ENCODE measurements at regions not wholly inside any gene's neighbourhood (a gene's known extent, or its start where the extent isn't known, plus 50 kb on each side); places are given as distances from the start of the nearest gene placed in this dataset.
"Not testable (repeated sequence)": the region's sequence is repeated elsewhere in the genome, so short reads cannot be mapped to it uniquely, and the experiment has no call there.

DNA sequence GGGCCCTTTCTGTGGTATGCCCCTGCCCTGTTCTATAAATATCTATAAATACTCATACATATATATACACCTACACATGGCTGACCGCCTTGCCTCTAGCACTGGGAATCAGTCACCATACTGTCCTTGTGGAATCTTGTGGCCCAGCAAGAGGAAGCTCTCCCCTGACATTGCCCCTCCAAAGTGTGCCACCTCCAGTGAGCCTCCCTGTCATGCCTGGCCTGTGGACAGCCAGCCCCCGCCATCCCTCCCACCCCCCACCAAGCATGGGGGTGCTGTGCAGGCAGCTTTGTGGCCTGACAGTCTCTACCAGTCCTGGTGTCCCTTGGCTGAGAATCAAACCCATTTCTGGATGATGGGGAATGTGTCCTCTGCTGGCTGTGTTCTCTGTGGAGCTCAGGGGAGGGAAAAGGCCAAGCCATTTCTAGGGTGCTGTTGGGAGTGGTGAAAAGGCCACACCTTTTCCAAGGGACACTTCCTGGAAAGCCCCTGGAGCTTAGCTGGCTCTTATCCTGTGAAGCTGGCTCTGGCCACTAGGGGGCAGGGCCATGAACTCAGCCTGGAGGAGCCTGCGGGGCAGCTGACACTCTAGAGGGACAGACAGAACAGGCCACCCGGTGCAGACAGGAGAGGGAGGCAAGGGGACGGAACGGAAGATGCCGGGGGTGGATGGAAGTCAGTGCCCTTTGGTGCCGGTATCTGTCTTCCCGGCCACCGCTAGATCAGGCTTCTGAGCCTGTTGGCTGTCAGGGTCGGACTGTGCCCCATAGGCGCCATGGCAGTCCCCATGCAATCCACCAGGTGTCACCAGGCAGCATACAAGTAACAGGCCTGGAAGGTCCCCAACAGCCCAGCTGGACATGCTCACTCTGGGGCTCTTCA lies 167.2 kb downstream of the TBC1D2B start:
- not testable (repeated sequence) for H3K4me1 ChIP-seq
- DNase-seq (ENCODE audit: low spot score): peak; percentile 80

GRCh38 chr15:77909182-77909940 lies 168.2 kb downstream of the TBC1D2B start:
- no peak for DNase-seq (ENCODE audit: low spot score)
- TF ChIP-seq, protein P1, sequence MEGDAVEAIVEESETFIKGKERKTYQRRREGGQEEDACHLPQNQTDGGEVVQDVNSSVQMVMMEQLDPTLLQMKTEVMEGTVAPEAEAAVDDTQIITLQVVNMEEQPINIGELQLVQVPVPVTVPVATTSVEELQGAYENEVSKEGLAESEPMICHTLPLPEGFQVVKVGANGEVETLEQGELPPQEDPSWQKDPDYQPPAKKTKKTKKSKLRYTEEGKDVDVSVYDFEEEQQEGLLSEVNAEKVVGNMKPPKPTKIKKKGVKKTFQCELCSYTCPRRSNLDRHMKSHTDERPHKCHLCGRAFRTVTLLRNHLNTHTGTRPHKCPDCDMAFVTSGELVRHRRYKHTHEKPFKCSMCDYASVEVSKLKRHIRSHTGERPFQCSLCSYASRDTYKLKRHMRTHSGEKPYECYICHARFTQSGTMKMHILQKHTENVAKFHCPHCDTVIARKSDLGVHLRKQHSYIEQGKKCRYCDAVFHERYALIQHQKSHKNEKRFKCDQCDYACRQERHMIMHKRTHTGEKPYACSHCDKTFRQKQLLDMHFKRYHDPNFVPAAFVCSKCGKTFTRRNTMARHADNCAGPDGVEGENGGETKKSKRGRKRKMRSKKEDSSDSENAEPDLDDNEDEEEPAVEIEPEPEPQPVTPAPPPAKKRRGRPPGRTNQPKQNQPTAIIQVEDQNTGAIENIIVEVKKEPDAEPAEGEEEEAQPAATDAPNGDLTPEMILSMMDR (IDR thresholded peaks at IDR 0.05): no peak
- no peak overlapping the region for H3K27ac ChIP-seq

More for the DNA sequence above, 167.2 kb downstream of the TBC1D2B start:
- H3K36me3 ChIP-seq, H3K9me3 ChIP-seq, H3K27ac ChIP-seq, H3K27me3 ChIP-seq: not testable (repeated sequence)
- TF ChIP-seq, protein P1 (IDR thresholded peaks at IDR 0.05): peak; percentile 89 to 93
- H3K4me3 ChIP-seq: peak overlapping the region; percentile 27 to 37

GRCh38 chr15:77908752-77909111 lies 168.8 kb downstream of the TBC1D2B start:
- not testable (repeated sequence) for H3K27ac ChIP-seq

More at GRCh38 chr15:77909182-77909940, 168.2 kb downstream of the TBC1D2B start:
- Histone ChIP-seq H3K4me1 (peaks cover 0 to 5% of the 10 kb centered on the region in 2 donors), H3K36me3 (no peaks in the 10 kb centered on the region), H3K4me3 (no peak overlapping the region), H3K27me3 (no peaks in the 10 kb centered on the region), H3K9me3 (no peaks in the 10 kb centered on the region)

GRCh38 chr15:77907824-77908751 lies 169.4 kb downstream of the TBC1D2B start:
- H3K27ac ChIP-seq: no peak overlapping the region
- H3K4me3 ChIP-seq: no peak overlapping the region
- TF ChIP-seq, protein P1 (IDR thresholded peaks at IDR 0.05): peak; percentile 20 to 53
- H3K27me3 ChIP-seq: no peaks in the 10 kb centered on the region
- DNase-seq (ENCODE audit: low spot score): no peak
- H3K36me3 ChIP-seq: no peaks in the 10 kb centered on the region
- H3K4me1 ChIP-seq: peaks cover 0 to 5% of the 10 kb centered on the region in 2 donors
- no peaks in the 10 kb centered on the region for H3K9me3 ChIP-seq

More at GRCh38 chr15:77908752-77909111, 168.8 kb downstream of the TBC1D2B start:
- DNase-seq (ENCODE audit: low spot score); H3K36me3 ChIP-seq; H3K27me3 ChIP-seq; H3K9me3 ChIP-seq; H3K4me1 ChIP-seq; H3K4me3 ChIP-seq: not testable (repeated sequence)

- H3K36me3 ChIP-seq; DNase-seq (ENCODE audit: low spot score); H3K27ac ChIP-seq; H3K4me1 ChIP-seq; H3K9me3 ChIP-seq; H3K27me3 ChIP-seq; H3K4me3 ChIP-seq: not testable (repeated sequence)
These were observed 171.2 kb downstream of the TBC1D2B start for GRCh38 chr15:77906062-77906990.
